ENCODE measurements at regions not wholly inside any gene's neighbourhood (a gene's known extent, or its start where the extent isn't known, plus 50 kb on each side); places are given as distances from the start of the nearest gene placed in this dataset.

- DNase-seq (ENCODE audit: low read depth, low spot score): no peak
Measured at GRCh38 chr3:150267288-150267687, 140.8 kb upstream of the TSC22D2 start.

GRCh38 chr3:150265305-150265704, 142.8 kb upstream of the TSC22D2 start:
- DNase-seq (ENCODE audit: low read depth, low spot score): no peak

- DNase-seq (ENCODE audit: low read depth, low spot score): no peak
Measured at GRCh38 chr3:150264561-150265279, 143.4 kb upstream of the TSC22D2 start.

GRCh38 chr3:150261958-150262357, 146.1 kb upstream of the TSC22D2 start:
- no peak for DNase-seq (ENCODE audit: low read depth, low spot score)

- DNase-seq (ENCODE audit: low read depth, low spot score): no peak
Measured at GRCh38 chr3:150261418-150261817, 146.7 kb upstream of the TSC22D2 start.

GRCh38 chr3:150260398-150260710, 147.7 kb upstream of the TSC22D2 start:
- DNase-seq (ENCODE audit: low read depth, low spot score): no peak

- DNase-seq (ENCODE audit: low read depth, low spot score): no peak
Measured at GRCh38 chr3:150259526-150260397, 148.3 kb upstream of the TSC22D2 start.

- no peak for DNase-seq (ENCODE audit: low read depth, low spot score)
Measured at GRCh38 chr3:150256782-150257181, 151.3 kb upstream of the TSC22D2 start.

GRCh38 chr3:150256318-150256717, 151.8 kb upstream of the TSC22D2 start:
- DNase-seq (ENCODE audit: low read depth, low spot score): no peak

- DNase-seq (ENCODE audit: low read depth, low spot score): no peak
Measured at GRCh38 chr3:150255826-150256225, 152.3 kb upstream of the TSC22D2 start.

GRCh38 chr3:150255413-150255812, 152.7 kb upstream of the TSC22D2 start:
- no peak for DNase-seq (ENCODE audit: low read depth, low spot score)

- no peak for DNase-seq (ENCODE audit: low read depth, low spot score)
Measured at GRCh38 chr3:150254309-150254708, 153.8 kb upstream of the TSC22D2 start.

- no peak for DNase-seq (ENCODE audit: low read depth, low spot score)
Measured at GRCh38 chr3:150253622-150254021, 154.5 kb upstream of the TSC22D2 start.

GRCh38 chr3:150252462-150252861, 155.6 kb upstream of the TSC22D2 start:
- no peak for DNase-seq (ENCODE audit: low read depth, low spot score)

GRCh38 chr3:150251187-150252062, 156.7 kb upstream of the TSC22D2 start:
- DNase-seq (ENCODE audit: low read depth, low spot score): no peak

- no peak for DNase-seq (ENCODE audit: low read depth, low spot score)
Measured at GRCh38 chr3:150249779-150250470, 158.2 kb upstream of the TSC22D2 start.

- no peak for DNase-seq (ENCODE audit: low read depth, low spot score)
Measured at GRCh38 chr3:150248888-150249681, 159.0 kb upstream of the TSC22D2 start.

GRCh38 chr3:150248116-150248887, 159.8 kb upstream of the TSC22D2 start:
- no peak for DNase-seq (ENCODE audit: low read depth, low spot score)

GRCh38 chr3:150247441-150247840, 160.7 kb upstream of the TSC22D2 start:
- no peak for DNase-seq (ENCODE audit: low read depth, low spot score)

- no peak for DNase-seq (ENCODE audit: low read depth, low spot score)
Measured at GRCh38 chr3:150243466-150243865, 164.6 kb upstream of the TSC22D2 start.

Measured in ELF-1 (cell line).